PC-9 (cell line): ENCODE measurements at regions not wholly inside any gene's neighbourhood (a gene's known extent, or its start where the extent isn't known, plus 50 kb on each side); places are given as distances from the start of the nearest gene placed in this dataset.

Experiments used
- BruUV-seq: library from RNA; stranded (reverse); fragments of 400-500 nt; replicated peaks from 2 replicates; lab custom pipeline; 2021; lab: Mats Ljungman, UMichigan
- CTCF ChIA-PET: fragments of 300-600 bp; sonication (Branson Sonifier 250); formaldehyde crosslinking; loops from one replicate; lab custom pipeline; 2022; ENCODE audit warnings: antibody characterized with exemption; lab: Charles Lee
- POLR2A ChIA-PET: fragments of 300-600 bp; sonication (Branson Sonifier 250); formaldehyde crosslinking; loops from one replicate; lab custom pipeline; 2022; ENCODE audit warnings: antibody characterized with exemption; ENCODE audit not compliant: unreplicated experiment; lab: Charles Lee
- DNase-seq, 2 experiments: peaks; one replicate each; pipeline versions ENCODE4 v3.0.0 to v3.0.0-alpha.2; 2015 to 2022; ENCODE audit warnings: mixed read lengths in 1 of 2
- H2AFZ ChIP-seq: fragments of 200-600 bp; sonication (generic); 2 replicates; pipeline ENCODE4 v1.8.1; 2017; ENCODE audit warnings: antibody characterized with exemption
- H3F3A ChIP-seq: fragments of 200-600 bp; sonication (generic); 2 replicates; pipeline ENCODE4 v1.8.1; 2017; ENCODE audit warnings: antibody characterized with exemption, mild to moderate bottlenecking, low read depth; ENCODE audit not compliant: insufficient read depth
- H3K27ac ChIP-seq: fragments of 200-600 bp; sonication (generic); 2 replicates; pipeline ENCODE4 v1.6.1; 2016; ENCODE audit warnings: mixed run types
- H3K27me3 ChIP-seq: fragments of 200-600 bp; sonication (generic); 2 replicates; pipeline ENCODE4 v1.6.1; 2016; ENCODE audit warnings: low read depth, mixed run types; ENCODE audit not compliant: insufficient read depth
- H3K36me3 ChIP-seq: fragments of 200-600 bp; sonication (generic); 2 replicates; pipeline ENCODE4 v1.6.1; 2016; ENCODE audit warnings: low read depth, mixed run types
- H3K4me1 ChIP-seq: fragments of 200-600 bp; sonication (generic); replicated peaks from 2 replicates; pipeline ENCODE4 v1.6.1; 2016; ENCODE audit warnings: mixed run types; ENCODE audit not compliant: insufficient read depth
- H3K4me2 ChIP-seq: fragments of 200-600 bp; sonication (generic); 2 replicates; pipeline ENCODE4 v1.6.1; 2017; ENCODE audit warnings: mixed run types
- H3K4me3 ChIP-seq: fragments of 200-600 bp; sonication (generic); 2 replicates; pipeline ENCODE4 v1.6.1; 2016; ENCODE audit warnings: mixed run types
- H3K79me2 ChIP-seq: fragments of 200-600 bp; sonication (generic); 2 replicates; pipeline ENCODE4 v1.6.1; 2017; ENCODE audit warnings: low read depth, mixed run types
- H3K9me2 ChIP-seq: fragments of 200-600 bp; sonication (generic); 2 replicates; pipeline ENCODE4 v1.8.1; 2017; ENCODE audit warnings: mild to moderate bottlenecking; ENCODE audit not compliant: insufficient read depth
- H3K9me3 ChIP-seq: fragments of 200-600 bp; sonication (generic); 2 replicates; pipeline ENCODE4 v1.8.1; 2016; ENCODE audit warnings: low read depth; ENCODE audit not compliant: insufficient read depth
- H4K20me1 ChIP-seq: fragments of 200-600 bp; sonication (generic); 2 replicates; pipeline ENCODE4 v1.8.1; 2017; ENCODE audit not compliant: insufficient read depth
- CTCF ChIP-seq: fragments of 200-600 bp; sonication (generic); conservative IDR thresholded peaks from 2 replicates; pipeline ENCODE4 v1.6.1; 2017; ENCODE audit warnings: mixed run types, antibody characterized with exemption, mild to moderate bottlenecking, moderate library complexity
- EZH2 ChIP-seq: fragments of 200-600 bp; sonication (generic); IDR thresholded peaks from 2 replicates; pipeline ENCODE4 v1.8.0; 2017; ENCODE audit warnings: antibody characterized with exemption, low read depth
- intact Hi-C: fragments of 100-400 bp; cut with micrococcal nuclease; formaldehyde crosslinking; loops from one replicate; pipeline ENCODE4 v1.10.0; 2022; ENCODE audit not compliant: unreplicated experiment

GRCh38 chr13:72431981-72432682 lies 295.3 kb downstream of the MZT1 start:
- intact Hi-C loops: no loop called here
- H3K79me2 ChIP-seq: no peaks in the 10 kb centered on the region
- no peaks in the 10 kb centered on the region for H4K20me1 ChIP-seq
- H3K9me3 ChIP-seq: no peaks in the 10 kb centered on the region
- no peaks in the 10 kb centered on the region for H3K9me2 ChIP-seq
- no peak overlapping the region for H3K4me3 ChIP-seq
- H3K27ac ChIP-seq: no peak overlapping the region
- CTCF ChIA-PET: no interaction called here
- no peaks in the 10 kb centered on the region for H3K36me3 ChIP-seq
- H3K27me3 ChIP-seq: no peaks in the 10 kb centered on the region
- POLR2A ChIA-PET: no interaction called here
- TF ChIP-seq CTCF: no peak
- no peak for TF ChIP-seq EZH2
- H2AFZ ChIP-seq: no peak overlapping the region
- H3K4me2 ChIP-seq: no peak overlapping the region
- H3F3A ChIP-seq: no peaks in the 10 kb centered on the region
- H3K4me1 ChIP-seq: no peaks in the 10 kb centered on the region
- DNase-seq: no peak
- no TSS peak for BruUV-seq

GRCh38 chr13:72430923-72431322 lies 296.5 kb downstream of the MZT1 start:
- no peaks in the 10 kb centered on the region for H3K9me2 ChIP-seq
- H4K20me1 ChIP-seq: no peaks in the 10 kb centered on the region
- H3K27ac ChIP-seq: no peak overlapping the region
- no peaks in the 10 kb centered on the region for H3K79me2 ChIP-seq
- no peaks in the 10 kb centered on the region for H3K4me1 ChIP-seq
- H3K36me3 ChIP-seq: no peaks in the 10 kb centered on the region
- ChIA-PET CTCF (no interaction called here), POLR2A (interaction anchor here (0.6 kb wide), 1 partner anchor 22 kb away, joined by 6 read pairs; no protein-coding TSS in a partner anchor)
- H3F3A ChIP-seq: no peaks in the 10 kb centered on the region
- H3K27me3 ChIP-seq: no peaks in the 10 kb centered on the region
- DNase-seq: no peak
- no peaks in the 10 kb centered on the region for H3K9me3 ChIP-seq
- intact Hi-C loops: no loop called here
- BruUV-seq: no TSS peak
- H2AFZ ChIP-seq: no peak overlapping the region
- H3K4me3 ChIP-seq: no peak overlapping the region
- no peak overlapping the region for H3K4me2 ChIP-seq
- TF ChIP-seq EZH2 (no peak), CTCF (no peak)

- BruUV-seq: no TSS peak
- POLR2A ChIA-PET: no interaction called here
- no peaks in the 10 kb centered on the region for H4K20me1 ChIP-seq
Observed at GRCh38 chr13:72427757-72428528, 299.5 kb downstream of the MZT1 start.

More at GRCh38 chr13:72427757-72428528, 299.5 kb downstream of the MZT1 start:
- Histone ChIP-seq H3K9me3 (no peaks in the 10 kb centered on the region), H3K27me3 (no peaks in the 10 kb centered on the region), H3K4me3 (no peak overlapping the region), H2AFZ (no peak overlapping the region), H3F3A (no peaks in the 10 kb centered on the region), H3K4me1 (no peaks in the 10 kb centered on the region), H3K36me3 (no peaks in the 10 kb centered on the region), H3K4me2 (no peak overlapping the region), H3K27ac (no peak overlapping the region), H3K9me2 (no peaks in the 10 kb centered on the region), H3K79me2 (no peaks in the 10 kb centered on the region)
- no peak for DNase-seq
- no peak for TF ChIP-seq EZH2
- no peak for TF ChIP-seq CTCF
- intact Hi-C loops: no loop called here
- CTCF ChIA-PET: interaction anchor here (0.6 kb wide), 1 partner anchor 1124 kb away, joined by 3 read pairs; no protein-coding TSS in a partner anchor
